Hepatocyte (in vitro differentiated cells): ENCODE measurements at regions not wholly inside any gene's neighbourhood (a gene's known extent, or its start where the extent isn't known, plus 50 kb on each side); places are given as distances from the start of the nearest gene placed in this dataset.
"Not testable (repeated sequence)": the region's sequence is repeated elsewhere in the genome, so short reads cannot be mapped to it uniquely, and the experiment has no call there.

ENCODE experiments used
- DNase-seq: peaks from one replicate; pipeline ENCODE4 v3.0.0-alpha.2; 2016; ENCODE audit warnings: low spot score
- H2AFZ ChIP-seq: fragments of 200-600 bp; sonication (generic); 2 replicates; pipeline ENCODE4 v1.6.0; 2016; ENCODE audit warnings: antibody characterized with exemption, mild to moderate bottlenecking
- H3K27ac ChIP-seq: fragments of 200-600 bp; sonication (generic); 2 replicates; pipeline ENCODE4 v1.5.1; 2016; ENCODE audit warnings: mild to moderate bottlenecking
- H3K27me3 ChIP-seq: fragments of 200-600 bp; sonication (generic); 2 replicates; pipeline ENCODE4 v1.6.1; 2016
- H3K36me3 ChIP-seq: fragments of 200-600 bp; sonication (generic); replicated peaks from 2 replicates; pipeline ENCODE4 v1.5.1; 2016; ENCODE audit warnings: low read depth; ENCODE audit not compliant: insufficient read depth
- H3K4me1 ChIP-seq: fragments of 200-600 bp; sonication (generic); 2 replicates; pipeline ENCODE4 v1.5.1; 2016; ENCODE audit warnings: mild to moderate bottlenecking, moderate library complexity; ENCODE audit not compliant: insufficient read depth
- H3K4me2 ChIP-seq: fragments of 200-600 bp; sonication (generic); 2 replicates; pipeline ENCODE4 v1.6.0; 2016
- H3K4me3 ChIP-seq: fragments of 200-600 bp; sonication (generic); 2 replicates; pipeline ENCODE4 v1.5.1; 2016; ENCODE audit warnings: mild to moderate bottlenecking
- H3K79me2 ChIP-seq: fragments of 200-600 bp; sonication (generic); 2 replicates; pipeline ENCODE4 v1.6.0; 2017; ENCODE audit warnings: mild to moderate bottlenecking
- H3K9me2 ChIP-seq: fragments of 200-600 bp; sonication (generic); replicated peaks from 2 replicates; pipeline ENCODE4 v1.6.0; 2017; ENCODE audit warnings: mild to moderate bottlenecking; ENCODE audit not compliant: insufficient read depth
- H3K9me3 ChIP-seq: fragments of 200-600 bp; sonication (generic); 2 replicates; pipeline ENCODE4 v1.5.1; 2016; ENCODE audit warnings: low read depth, mild to moderate bottlenecking
- H4K20me1 ChIP-seq: fragments of 200-600 bp; sonication (generic); 2 replicates; pipeline ENCODE4 v1.6.0; 2016; ENCODE audit warnings: mild to moderate bottlenecking; ENCODE audit not compliant: insufficient read depth, poor library complexity, severe bottlenecking
- EZH2 ChIP-seq: fragments of 200-600 bp; sonication (generic); IDR thresholded peaks from 2 replicates; pipeline ENCODE4 v1.6.1; 2016; ENCODE audit warnings: antibody characterized with exemption, mild to moderate bottlenecking, borderline replicate concordance
- EZH2phosphoT487 ChIP-seq: fragments of 200-600 bp; sonication (generic); IDR thresholded peaks from one replicate; pipeline ENCODE4 v1.6.1; 2018; ENCODE audit warnings: antibody characterized with exemption, mild to moderate bottlenecking, low read depth, moderate library complexity; ENCODE audit not compliant: unreplicated experiment, severe bottlenecking
- WGBS: methylation state at CpG from one replicate; pipeline ENCODE4 v1.1.6; 2016; ENCODE audit warnings: low lambda C conversion rate; ENCODE audit errors: missing lambda C conversion rate; 5-methylcytosine and 5-hydroxymethylcytosine counted together
- TF ChIP-seq, protein P1 (sequence below): fragments of 200-600 bp; sonication (generic); IDR thresholded peaks from 2 replicates; pipeline ENCODE4 v1.5.1; 2016; ENCODE audit warnings: antibody characterized with exemption, mild to moderate bottlenecking; ENCODE audit not compliant: poor library complexity

DNA sequence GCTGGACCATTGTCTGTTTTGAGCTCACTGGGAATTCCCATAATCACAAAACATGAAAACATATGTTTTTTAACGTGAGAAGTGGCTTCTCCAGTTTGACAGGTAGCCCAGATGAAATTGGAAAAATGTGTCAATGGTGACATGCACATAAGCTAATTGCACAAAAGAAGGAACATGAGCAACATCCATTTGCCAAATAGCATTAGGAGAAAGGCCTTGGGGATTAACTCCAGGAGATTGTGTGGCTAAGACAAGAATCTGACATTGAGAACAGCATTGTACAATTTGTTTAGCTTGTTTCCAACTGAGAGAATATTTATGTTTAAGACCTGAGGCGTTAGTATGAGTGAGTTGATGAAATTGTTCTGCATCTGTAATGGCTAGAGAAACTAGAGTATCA lies 147.0 kb upstream of the API5 start:
- H3K4me1 ChIP-seq: no peaks in the 10 kb centered on the region
- no peaks in the 10 kb centered on the region for H4K20me1 ChIP-seq
- 68% methylated on average over 2 of the region's 2 CpGs for whole genome bisulfite sequencing

GRCh38 chr11:43165393-43165792 lies 146.4 kb upstream of the API5 start:
- H3K4me1 ChIP-seq, H3K4me3 ChIP-seq, H3K4me2 ChIP-seq, H4K20me1 ChIP-seq, DNase-seq, H2AFZ ChIP-seq, H3K9me2 ChIP-seq, H3K27ac ChIP-seq, H3K36me3 ChIP-seq, H3K27me3 ChIP-seq, H3K79me2 ChIP-seq, H3K9me3 ChIP-seq: not testable (repeated sequence)
- 72% methylated on average over 3 of the region's 3 CpGs for WGBS

More for the DNA sequence above, 147.0 kb upstream of the API5 start:
- Histone ChIP-seq H3K4me2 (no peak overlapping the region), H3K36me3 (no peaks in the 10 kb centered on the region), H3K4me3 (no peak overlapping the region), H3K27me3 (no peaks in the 10 kb centered on the region), H3K9me2 (no peaks in the 10 kb centered on the region), H3K27ac (no peak overlapping the region), H3K79me2 (no peaks in the 10 kb centered on the region), H3K9me3 (no peaks in the 10 kb centered on the region), H2AFZ (no peak overlapping the region)
- DNase-seq: no peak
- no peak for TF ChIP-seq EZH2phosphoT487
- TF ChIP-seq, protein P1, sequence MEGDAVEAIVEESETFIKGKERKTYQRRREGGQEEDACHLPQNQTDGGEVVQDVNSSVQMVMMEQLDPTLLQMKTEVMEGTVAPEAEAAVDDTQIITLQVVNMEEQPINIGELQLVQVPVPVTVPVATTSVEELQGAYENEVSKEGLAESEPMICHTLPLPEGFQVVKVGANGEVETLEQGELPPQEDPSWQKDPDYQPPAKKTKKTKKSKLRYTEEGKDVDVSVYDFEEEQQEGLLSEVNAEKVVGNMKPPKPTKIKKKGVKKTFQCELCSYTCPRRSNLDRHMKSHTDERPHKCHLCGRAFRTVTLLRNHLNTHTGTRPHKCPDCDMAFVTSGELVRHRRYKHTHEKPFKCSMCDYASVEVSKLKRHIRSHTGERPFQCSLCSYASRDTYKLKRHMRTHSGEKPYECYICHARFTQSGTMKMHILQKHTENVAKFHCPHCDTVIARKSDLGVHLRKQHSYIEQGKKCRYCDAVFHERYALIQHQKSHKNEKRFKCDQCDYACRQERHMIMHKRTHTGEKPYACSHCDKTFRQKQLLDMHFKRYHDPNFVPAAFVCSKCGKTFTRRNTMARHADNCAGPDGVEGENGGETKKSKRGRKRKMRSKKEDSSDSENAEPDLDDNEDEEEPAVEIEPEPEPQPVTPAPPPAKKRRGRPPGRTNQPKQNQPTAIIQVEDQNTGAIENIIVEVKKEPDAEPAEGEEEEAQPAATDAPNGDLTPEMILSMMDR: no peak
- TF ChIP-seq EZH2: no peak

- 76% methylated on average over 2 of the region's 2 CpGs for WGBS
- not testable (repeated sequence) for H3K79me2 ChIP-seq, H3K27me3 ChIP-seq, H3K4me3 ChIP-seq, H2AFZ ChIP-seq, H3K27ac ChIP-seq, DNase-seq, H3K9me3 ChIP-seq, H3K9me2 ChIP-seq, H3K36me3 ChIP-seq, H3K4me1 ChIP-seq, H4K20me1 ChIP-seq, H3K4me2 ChIP-seq
Observed at GRCh38 chr11:43168241-43168640, 143.6 kb upstream of the API5 start.

GRCh38 chr11:43172477-43172876 lies 139.3 kb upstream of the API5 start:
- H3K79me2 ChIP-seq: no peaks in the 10 kb centered on the region
- H3K9me3 ChIP-seq: no peaks in the 10 kb centered on the region
- no peaks in the 10 kb centered on the region for H3K36me3 ChIP-seq
- TF ChIP-seq EZH2 (no peak), EZH2phosphoT487 (no peak)
- TF ChIP-seq, protein P1: no peak
- no peak overlapping the region for H2AFZ ChIP-seq
- no peak overlapping the region for H3K4me2 ChIP-seq
- no peak overlapping the region for H3K27ac ChIP-seq
- H3K27me3 ChIP-seq: no peaks in the 10 kb centered on the region
- no peak for DNase-seq
- 87% methylated on average over 2 of the region's 2 CpGs for WGBS
- H3K4me1 ChIP-seq: no peaks in the 10 kb centered on the region
- no peaks in the 10 kb centered on the region for H3K9me2 ChIP-seq
- no peak overlapping the region for H3K4me3 ChIP-seq
- no peaks in the 10 kb centered on the region for H4K20me1 ChIP-seq

DNA sequence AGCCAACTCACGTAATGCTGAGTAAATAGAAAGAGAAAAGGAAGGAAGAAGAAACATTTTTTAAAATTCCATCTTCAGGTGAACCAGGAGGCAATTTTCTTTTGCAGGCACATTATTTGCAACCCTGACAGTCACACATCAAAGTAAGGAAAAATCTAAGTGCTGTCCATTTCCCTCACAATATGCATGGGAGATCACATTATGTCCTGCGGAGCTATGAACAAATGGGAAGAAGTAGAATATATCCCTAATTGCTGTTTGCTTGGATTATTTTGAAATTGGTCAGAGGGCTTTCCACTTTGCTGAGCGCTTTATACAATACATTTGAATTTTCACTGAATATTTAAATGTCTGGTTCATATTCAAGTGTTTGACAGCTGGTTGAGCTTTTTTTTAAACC lies 133.8 kb upstream of the API5 start:
- Histone ChIP-seq H3K27me3 (no peaks in the 10 kb centered on the region), H3K4me3 (no peak overlapping the region), H4K20me1 (no peaks in the 10 kb centered on the region), H3K36me3 (no peaks in the 10 kb centered on the region), H3K4me2 (no peak overlapping the region), H3K79me2 (no peaks in the 10 kb centered on the region), H2AFZ (no peak overlapping the region), H3K9me3 (no peaks in the 10 kb centered on the region), H3K9me2 (no peaks in the 10 kb centered on the region), H3K27ac (no peak overlapping the region), H3K4me1 (no peaks in the 10 kb centered on the region)
- TF ChIP-seq EZH2phosphoT487 (no peak), EZH2 (no peak)
- TF ChIP-seq, protein P1: no peak
- DNase-seq: no peak
- 79% methylated on average over 3 of the region's 3 CpGs for WGBS

GRCh38 chr11:43194459-43194858 lies 117.3 kb upstream of the API5 start:
- DNase-seq, H4K20me1 ChIP-seq, H3K4me3 ChIP-seq, H3K4me2 ChIP-seq, H3K27me3 ChIP-seq, H3K9me3 ChIP-seq, H2AFZ ChIP-seq, H3K79me2 ChIP-seq, H3K4me1 ChIP-seq, H3K36me3 ChIP-seq, H3K27ac ChIP-seq, H3K9me2 ChIP-seq: not testable (repeated sequence)
